ENCODE measurements at regions not wholly inside any gene's neighbourhood (a gene's known extent, or its start where the extent isn't known, plus 50 kb on each side); places are given as distances from the start of the nearest gene placed in this dataset.

DNA sequence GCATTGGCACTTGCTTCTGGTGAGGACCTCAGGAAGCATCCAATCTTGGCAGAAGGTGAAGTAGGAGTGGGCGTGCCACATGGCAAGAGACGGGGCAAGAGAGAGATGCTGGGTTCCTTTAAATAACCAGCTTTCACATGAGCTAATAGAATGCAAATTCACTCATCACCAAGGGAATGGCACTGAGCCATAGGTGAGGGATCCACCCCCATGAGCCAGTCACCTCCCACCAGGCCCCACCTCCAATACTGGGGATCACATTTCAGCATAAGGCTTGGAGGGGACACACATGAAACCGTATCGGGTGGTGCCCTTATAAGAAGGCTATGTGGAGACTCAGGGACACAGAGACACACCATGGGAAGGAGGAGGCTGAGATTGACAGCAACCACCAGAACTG is 140.0 kb upstream of the MSX1 start:
- ChIA-PET POLR2A (ENCODE audit: low non-redundant PET) (no interaction called here), CTCF (no interaction called here)
- TF ChIP-seq EZH2 (IDR thresholded peaks at IDR 0.05; ENCODE audit: borderline replicate concordance, low read depth, low read length, poor library complexity, severe bottlenecking) = no peak
- TF ChIP-seq, protein P1, sequence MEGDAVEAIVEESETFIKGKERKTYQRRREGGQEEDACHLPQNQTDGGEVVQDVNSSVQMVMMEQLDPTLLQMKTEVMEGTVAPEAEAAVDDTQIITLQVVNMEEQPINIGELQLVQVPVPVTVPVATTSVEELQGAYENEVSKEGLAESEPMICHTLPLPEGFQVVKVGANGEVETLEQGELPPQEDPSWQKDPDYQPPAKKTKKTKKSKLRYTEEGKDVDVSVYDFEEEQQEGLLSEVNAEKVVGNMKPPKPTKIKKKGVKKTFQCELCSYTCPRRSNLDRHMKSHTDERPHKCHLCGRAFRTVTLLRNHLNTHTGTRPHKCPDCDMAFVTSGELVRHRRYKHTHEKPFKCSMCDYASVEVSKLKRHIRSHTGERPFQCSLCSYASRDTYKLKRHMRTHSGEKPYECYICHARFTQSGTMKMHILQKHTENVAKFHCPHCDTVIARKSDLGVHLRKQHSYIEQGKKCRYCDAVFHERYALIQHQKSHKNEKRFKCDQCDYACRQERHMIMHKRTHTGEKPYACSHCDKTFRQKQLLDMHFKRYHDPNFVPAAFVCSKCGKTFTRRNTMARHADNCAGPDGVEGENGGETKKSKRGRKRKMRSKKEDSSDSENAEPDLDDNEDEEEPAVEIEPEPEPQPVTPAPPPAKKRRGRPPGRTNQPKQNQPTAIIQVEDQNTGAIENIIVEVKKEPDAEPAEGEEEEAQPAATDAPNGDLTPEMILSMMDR (conservative IDR thresholded peaks at IDR 0.05; ENCODE audit: low read depth, low read length) = no peak
- intact Hi-C loops (cut with micrococcal nuclease; ENCODE audit: unreplicated experiment) = no loop called here
- H3K36me3 ChIP-seq (ENCODE audit: insufficient read depth, low read length, poor library complexity, severe bottlenecking) = no peaks in the 10 kb centered on the region
- H3K4me1 ChIP-seq (ENCODE audit: insufficient read depth, low read length, poor library complexity, severe bottlenecking) = peaks cover 5% of the 10 kb centered on the region
- H3K27ac ChIP-seq (ENCODE audit: low read depth, low read length, poor library complexity, severe bottlenecking) = no peak overlapping the region
- BruUV-seq (replicated peaks) = no TSS peak
- H3K27me3 ChIP-seq (replicated peaks; ENCODE audit: insufficient read depth, low read depth, low read length, poor library complexity) = no peaks in the 10 kb centered on the region
- no peak overlapping the region for H3K4me3 ChIP-seq (ENCODE audit: low read depth, low read length, poor library complexity, severe bottlenecking)
- no peaks in the 10 kb centered on the region for H3K9me3 ChIP-seq (ENCODE audit: low read depth, low read length, poor library complexity, severe bottlenecking)
- peak; percentile 59 for DNase-seq (ENCODE audit: low spot score)

DNA sequence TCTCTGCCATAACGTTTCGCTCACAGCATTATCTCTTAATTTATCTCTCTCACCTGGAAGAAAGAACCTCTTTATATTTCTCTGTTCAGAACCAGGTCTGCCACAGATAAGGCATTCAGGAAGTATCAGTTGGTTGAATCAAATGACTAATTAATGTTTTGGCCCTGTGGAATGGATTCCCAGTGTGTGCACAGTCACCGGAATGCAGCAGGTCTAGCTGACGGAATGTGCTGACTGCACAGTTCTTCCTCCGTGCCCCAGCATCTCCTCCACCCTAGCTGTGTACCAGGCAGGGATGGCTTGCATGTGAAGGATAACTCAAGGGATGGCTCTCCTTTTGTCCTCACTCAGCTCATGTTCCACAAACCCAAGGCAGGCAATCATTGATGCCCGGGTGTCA is 141.8 kb upstream of the MSX1 start:
- Histone ChIP-seq H3K9me3 (ENCODE audit: low read depth, low read length, poor library complexity, severe bottlenecking) (no peaks in the 10 kb centered on the region), H3K27me3 (replicated peaks; ENCODE audit: insufficient read depth, low read depth, low read length, poor library complexity) (no peaks in the 10 kb centered on the region), H3K4me3 (ENCODE audit: low read depth, low read length, poor library complexity, severe bottlenecking) (no peak overlapping the region), H3K27ac (ENCODE audit: low read depth, low read length, poor library complexity, severe bottlenecking) (no peak overlapping the region), H3K4me1 (ENCODE audit: insufficient read depth, low read length, poor library complexity, severe bottlenecking) (peaks cover 5% of the 10 kb centered on the region), H3K36me3 (ENCODE audit: insufficient read depth, low read length, poor library complexity, severe bottlenecking) (no peaks in the 10 kb centered on the region)
- no peak for DNase-seq (ENCODE audit: low spot score)
- POLR2A ChIA-PET (ENCODE audit: low non-redundant PET) = interaction anchor here (0.6 kb wide), 1 partner anchor 259 kb away, joined by 3 read pairs; no protein-coding TSS in a partner anchor
- TF ChIP-seq, protein P1 (conservative IDR thresholded peaks at IDR 0.05; ENCODE audit: low read depth, low read length) = no peak
- TF ChIP-seq EZH2 (IDR thresholded peaks at IDR 0.05; ENCODE audit: borderline replicate concordance, low read depth, low read length, poor library complexity, severe bottlenecking) = no peak
- intact Hi-C loops (cut with micrococcal nuclease; ENCODE audit: unreplicated experiment) = no loop called here
- no TSS peak for BruUV-seq (replicated peaks)
- CTCF ChIA-PET = no interaction called here

DNA sequence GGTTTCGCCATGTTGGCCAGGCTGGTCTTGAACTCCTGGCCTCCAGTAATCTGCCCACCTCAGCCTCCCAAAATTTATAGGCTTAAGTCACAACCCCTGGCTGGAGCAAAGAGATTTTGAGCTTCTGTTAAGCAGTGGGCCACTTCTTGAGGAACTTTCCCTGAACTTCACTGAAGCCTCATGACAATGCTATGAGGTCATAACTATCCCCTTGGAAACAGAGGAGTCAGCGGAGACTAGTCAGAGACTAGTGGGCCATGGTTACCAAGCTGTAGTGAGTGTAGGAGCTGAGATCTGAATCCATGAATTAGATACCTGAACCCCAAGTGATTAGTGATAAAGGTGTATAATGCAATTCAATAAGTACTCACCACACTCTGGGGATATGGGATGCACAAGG is 145.1 kb upstream of the MSX1 start:
- Histone ChIP-seq H3K36me3 (ENCODE audit: insufficient read depth, low read length, poor library complexity, severe bottlenecking) (no peaks in the 10 kb centered on the region), H3K4me3 (ENCODE audit: low read depth, low read length, poor library complexity, severe bottlenecking) (no peak overlapping the region), H3K4me1 (ENCODE audit: insufficient read depth, low read length, poor library complexity, severe bottlenecking) (peaks cover 4% of the 10 kb centered on the region), H3K27ac (ENCODE audit: low read depth, low read length, poor library complexity, severe bottlenecking) (no peak overlapping the region), H3K9me3 (ENCODE audit: low read depth, low read length, poor library complexity, severe bottlenecking) (no peaks in the 10 kb centered on the region), H3K27me3 (replicated peaks; ENCODE audit: insufficient read depth, low read depth, low read length, poor library complexity) (no peaks in the 10 kb centered on the region)
- no peak for TF ChIP-seq EZH2 (IDR thresholded peaks at IDR 0.05; ENCODE audit: borderline replicate concordance, low read depth, low read length, poor library complexity, severe bottlenecking)
- TF ChIP-seq, protein P1 (conservative IDR thresholded peaks at IDR 0.05; ENCODE audit: low read depth, low read length) = no peak
- CTCF ChIA-PET = no interaction called here
- DNase-seq (ENCODE audit: low spot score) = no peak
- intact Hi-C loops (cut with micrococcal nuclease; ENCODE audit: unreplicated experiment) = no loop called here
- BruUV-seq (replicated peaks) = no TSS peak
- POLR2A ChIA-PET (ENCODE audit: low non-redundant PET) = no interaction called here
